ENCODE measurements at regions not wholly inside any gene's neighbourhood (a gene's known extent, or its start where the extent isn't known, plus 50 kb on each side); places are given as distances from the start of the nearest gene placed in this dataset.

- Histone ChIP-seq H3K9me3 (ENCODE audit: control insufficient read depth, insufficient read depth, low read length) (no peaks in the 10 kb centered on the region), H3K9ac (ENCODE audit: low read depth, low read length) (no peak overlapping the region), H3K27me3 (ENCODE audit: control insufficient read depth, insufficient read depth, low read length) (no peaks in the 10 kb centered on the region), H3K4me1 (ENCODE audit: control insufficient read depth, insufficient read depth, low read length) (no peaks in the 10 kb centered on the region), H3K36me3 (ENCODE audit: control insufficient read depth, insufficient read depth, low read length) (no peaks in the 10 kb centered on the region), H3K4me3 (ENCODE audit: low read depth, low read length) (no peak overlapping the region)
These were observed 435.8 kb downstream of the MDFIC start for GRCh38 chr7:115357703-115357999.

GRCh38 chr7:115356999-115357702, 435.3 kb downstream of the MDFIC start:
- Histone ChIP-seq H3K4me1 (ENCODE audit: control insufficient read depth, insufficient read depth, low read length) (no peaks in the 10 kb centered on the region), H3K36me3 (ENCODE audit: control insufficient read depth, insufficient read depth, low read length) (no peaks in the 10 kb centered on the region), H3K27me3 (ENCODE audit: control insufficient read depth, insufficient read depth, low read length) (no peaks in the 10 kb centered on the region), H3K9ac (ENCODE audit: low read depth, low read length) (no peak overlapping the region), H3K4me3 (ENCODE audit: low read depth, low read length) (no peak overlapping the region), H3K9me3 (ENCODE audit: control insufficient read depth, insufficient read depth, low read length) (no peaks in the 10 kb centered on the region)

GRCh38 chr7:115356139-115356746, 434.3 kb downstream of the MDFIC start:
- no peaks in the 10 kb centered on the region for H3K4me1 ChIP-seq (ENCODE audit: control insufficient read depth, insufficient read depth, low read length)
- H3K27me3 ChIP-seq (ENCODE audit: control insufficient read depth, insufficient read depth, low read length) = no peaks in the 10 kb centered on the region
- H3K36me3 ChIP-seq (ENCODE audit: control insufficient read depth, insufficient read depth, low read length) = no peaks in the 10 kb centered on the region
- no peak overlapping the region for H3K4me3 ChIP-seq (ENCODE audit: low read depth, low read length)
- no peak overlapping the region for H3K9ac ChIP-seq (ENCODE audit: low read depth, low read length)
- no peaks in the 10 kb centered on the region for H3K9me3 ChIP-seq (ENCODE audit: control insufficient read depth, insufficient read depth, low read length)

- Histone ChIP-seq H3K4me1 (ENCODE audit: control insufficient read depth, insufficient read depth, low read length) (no peaks in the 10 kb centered on the region), H3K4me3 (ENCODE audit: low read depth, low read length) (no peak overlapping the region), H3K9ac (ENCODE audit: low read depth, low read length) (no peak overlapping the region), H3K27me3 (ENCODE audit: control insufficient read depth, insufficient read depth, low read length) (no peaks in the 10 kb centered on the region), H3K9me3 (ENCODE audit: control insufficient read depth, insufficient read depth, low read length) (no peaks in the 10 kb centered on the region), H3K36me3 (ENCODE audit: control insufficient read depth, insufficient read depth, low read length) (no peaks in the 10 kb centered on the region)
These were observed 433.0 kb downstream of the MDFIC start for GRCh38 chr7:115354925-115355324.

GRCh38 chr7:115352375-115352774, 430.5 kb downstream of the MDFIC start:
- H3K27me3 ChIP-seq (ENCODE audit: control insufficient read depth, insufficient read depth, low read length) = no peaks in the 10 kb centered on the region
- no peak overlapping the region for H3K4me3 ChIP-seq (ENCODE audit: low read depth, low read length)
- no peaks in the 10 kb centered on the region for H3K4me1 ChIP-seq (ENCODE audit: control insufficient read depth, insufficient read depth, low read length)
- H3K9me3 ChIP-seq (ENCODE audit: control insufficient read depth, insufficient read depth, low read length) = no peaks in the 10 kb centered on the region
- no peaks in the 10 kb centered on the region for H3K36me3 ChIP-seq (ENCODE audit: control insufficient read depth, insufficient read depth, low read length)
- H3K9ac ChIP-seq (ENCODE audit: low read depth, low read length) = no peak overlapping the region

GRCh38 chr7:115350764-115351163, 428.9 kb downstream of the MDFIC start:
- H3K4me1 ChIP-seq (ENCODE audit: control insufficient read depth, insufficient read depth, low read length) = no peaks in the 10 kb centered on the region
- H3K9ac ChIP-seq (ENCODE audit: low read depth, low read length) = no peak overlapping the region

GRCh38 chr7:115349635-115350034, 427.7 kb downstream of the MDFIC start:
- no peak overlapping the region for H3K9ac ChIP-seq (ENCODE audit: low read depth, low read length)
- H3K27me3 ChIP-seq (ENCODE audit: control insufficient read depth, insufficient read depth, low read length) = no peaks in the 10 kb centered on the region

More at GRCh38 chr7:115350764-115351163, 428.9 kb downstream of the MDFIC start:
- Histone ChIP-seq H3K4me3 (ENCODE audit: low read depth, low read length) (no peak overlapping the region), H3K27me3 (ENCODE audit: control insufficient read depth, insufficient read depth, low read length) (no peaks in the 10 kb centered on the region), H3K9me3 (ENCODE audit: control insufficient read depth, insufficient read depth, low read length) (no peaks in the 10 kb centered on the region), H3K36me3 (ENCODE audit: control insufficient read depth, insufficient read depth, low read length) (no peaks in the 10 kb centered on the region)

GRCh38 chr7:115346685-115347084, 424.8 kb downstream of the MDFIC start:
- Histone ChIP-seq H3K9ac (ENCODE audit: low read depth, low read length) (no peak overlapping the region), H3K27me3 (ENCODE audit: control insufficient read depth, insufficient read depth, low read length) (no peaks in the 10 kb centered on the region), H3K36me3 (ENCODE audit: control insufficient read depth, insufficient read depth, low read length) (no peaks in the 10 kb centered on the region), H3K9me3 (ENCODE audit: control insufficient read depth, insufficient read depth, low read length) (no peaks in the 10 kb centered on the region), H3K4me1 (ENCODE audit: control insufficient read depth, insufficient read depth, low read length) (no peaks in the 10 kb centered on the region), H3K4me3 (ENCODE audit: low read depth, low read length) (no peak overlapping the region)

More at GRCh38 chr7:115349635-115350034, 427.7 kb downstream of the MDFIC start:
- Histone ChIP-seq H3K9me3 (ENCODE audit: control insufficient read depth, insufficient read depth, low read length) (no peaks in the 10 kb centered on the region), H3K4me3 (ENCODE audit: low read depth, low read length) (no peak overlapping the region), H3K4me1 (ENCODE audit: control insufficient read depth, insufficient read depth, low read length) (no peaks in the 10 kb centered on the region), H3K36me3 (ENCODE audit: control insufficient read depth, insufficient read depth, low read length) (no peaks in the 10 kb centered on the region)

GRCh38 chr7:115340828-115341227, 418.9 kb downstream of the MDFIC start:
- no peak overlapping the region for H3K4me3 ChIP-seq (ENCODE audit: low read depth, low read length)
- H3K4me1 ChIP-seq (ENCODE audit: control insufficient read depth, insufficient read depth, low read length) = no peaks in the 10 kb centered on the region
- no peaks in the 10 kb centered on the region for H3K27me3 ChIP-seq (ENCODE audit: control insufficient read depth, insufficient read depth, low read length)
- H3K9ac ChIP-seq (ENCODE audit: low read depth, low read length) = no peak overlapping the region
- no peaks in the 10 kb centered on the region for H3K36me3 ChIP-seq (ENCODE audit: control insufficient read depth, insufficient read depth, low read length)
- H3K9me3 ChIP-seq (ENCODE audit: control insufficient read depth, insufficient read depth, low read length) = no peaks in the 10 kb centered on the region

- Histone ChIP-seq H3K4me3 (ENCODE audit: low read depth, low read length) (no peak overlapping the region), H3K9me3 (ENCODE audit: control insufficient read depth, insufficient read depth, low read length) (no peaks in the 10 kb centered on the region), H3K9ac (ENCODE audit: low read depth, low read length) (no peak overlapping the region), H3K36me3 (ENCODE audit: control insufficient read depth, insufficient read depth, low read length) (no peaks in the 10 kb centered on the region), H3K27me3 (ENCODE audit: control insufficient read depth, insufficient read depth, low read length) (no peaks in the 10 kb centered on the region), H3K4me1 (ENCODE audit: control insufficient read depth, insufficient read depth, low read length) (no peaks in the 10 kb centered on the region)
These were observed 416.1 kb downstream of the MDFIC start for GRCh38 chr7:115338016-115338415.

GRCh38 chr7:115332691-115333090, 410.8 kb downstream of the MDFIC start:
- H3K9me3 ChIP-seq (ENCODE audit: control insufficient read depth, insufficient read depth, low read length) = no peaks in the 10 kb centered on the region
- no peak overlapping the region for H3K4me3 ChIP-seq (ENCODE audit: low read depth, low read length)
- H3K4me1 ChIP-seq (ENCODE audit: control insufficient read depth, insufficient read depth, low read length) = no peaks in the 10 kb centered on the region
- H3K9ac ChIP-seq (ENCODE audit: low read depth, low read length) = no peak overlapping the region
- H3K36me3 ChIP-seq (ENCODE audit: control insufficient read depth, insufficient read depth, low read length) = no peaks in the 10 kb centered on the region
- no peaks in the 10 kb centered on the region for H3K27me3 ChIP-seq (ENCODE audit: control insufficient read depth, insufficient read depth, low read length)

- H3K4me3 ChIP-seq (ENCODE audit: low read depth, low read length) = no peak overlapping the region
- no peak overlapping the region for H3K9ac ChIP-seq (ENCODE audit: low read depth, low read length)
- H3K36me3 ChIP-seq (ENCODE audit: control insufficient read depth, insufficient read depth, low read length) = no peaks in the 10 kb centered on the region
- H3K4me1 ChIP-seq (ENCODE audit: control insufficient read depth, insufficient read depth, low read length) = no peaks in the 10 kb centered on the region
- H3K27me3 ChIP-seq (ENCODE audit: control insufficient read depth, insufficient read depth, low read length) = no peaks in the 10 kb centered on the region
- no peaks in the 10 kb centered on the region for H3K9me3 ChIP-seq (ENCODE audit: control insufficient read depth, insufficient read depth, low read length)
These were observed 407.1 kb downstream of the MDFIC start for GRCh38 chr7:115329006-115329405.

Data from iPS-15b (cell line).